ENCODE measurements at regions not wholly inside any gene's neighbourhood (a gene's known extent, or its start where the extent isn't known, plus 50 kb on each side); places are given as distances from the start of the nearest gene placed in this dataset.

DNA sequence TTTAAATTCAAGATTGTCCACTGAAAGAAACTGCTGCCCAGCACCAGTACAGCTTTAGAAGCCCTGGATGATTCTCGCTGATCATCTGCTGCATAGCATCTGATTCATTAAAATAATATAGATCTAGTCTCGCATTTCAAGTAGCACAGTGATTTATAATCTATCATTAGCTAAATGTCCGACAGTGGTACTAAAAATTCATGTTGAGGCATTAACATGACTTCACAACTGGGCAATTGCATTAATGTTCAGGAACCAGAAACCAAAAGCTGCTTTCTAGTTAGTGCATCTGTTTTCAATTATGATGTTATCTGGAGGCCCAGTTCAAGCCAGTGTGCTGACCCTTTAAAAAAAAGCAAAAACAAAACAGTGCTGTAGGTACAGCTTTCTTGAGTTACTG, 1987.2 kb upstream of the SEL1L start:
- no peaks in the 10 kb centered on the region for H3K79me2 ChIP-seq (ENCODE audit: insufficient read depth, low read length)
- no peaks in the 10 kb centered on the region for H3K4me1 ChIP-seq (ENCODE audit: control insufficient read depth in 1 of 2, insufficient read depth in 2 of 2, low read length in 2 of 2)
- no peak overlapping the region for H2AFZ ChIP-seq (ENCODE audit: insufficient read depth, low read depth, low read length, poor library complexity, severe bottlenecking)
- Mint-ChIP-seq H3K27me3 (ENCODE audit: low read depth in 3 of 3) (no peaks in the 10 kb centered on the region), H3K4me1 (no peaks in the 10 kb centered on the region), H3K27ac (no peak overlapping the region), H3K36me3 (no peaks in the 10 kb centered on the region), H3K9me3 (peaks cover 0 to 3% (median 0%) of the 10 kb centered on the region in 7 donors), H3K4me3 (no peak overlapping the region)
- WGBS (ENCODE audit: insufficient coverage) = 100% methylated on average over 1 of the region's 3 CpGs
- H3K27me3 ChIP-seq (ENCODE audit: control insufficient read depth in 2 of 2, insufficient read depth in 2 of 2, low read length in 2 of 2) = no peaks in the 10 kb centered on the region
- H3K9ac ChIP-seq (ENCODE audit: insufficient read depth, low read length, poor library complexity, severe bottlenecking) = no peak overlapping the region
- no peaks in the 10 kb centered on the region for H3K9me3 ChIP-seq (replicated peaks in 1 of 2; ENCODE audit: control insufficient read depth in 1 of 2, insufficient read depth in 1 of 2, low read length in 2 of 2)
- H3K4me3 ChIP-seq (replicated peaks in 1 of 3; ENCODE audit: low read depth in 2 of 3, low read length in 3 of 3) = no peak overlapping the region
- TF ChIP-seq, protein P1, sequence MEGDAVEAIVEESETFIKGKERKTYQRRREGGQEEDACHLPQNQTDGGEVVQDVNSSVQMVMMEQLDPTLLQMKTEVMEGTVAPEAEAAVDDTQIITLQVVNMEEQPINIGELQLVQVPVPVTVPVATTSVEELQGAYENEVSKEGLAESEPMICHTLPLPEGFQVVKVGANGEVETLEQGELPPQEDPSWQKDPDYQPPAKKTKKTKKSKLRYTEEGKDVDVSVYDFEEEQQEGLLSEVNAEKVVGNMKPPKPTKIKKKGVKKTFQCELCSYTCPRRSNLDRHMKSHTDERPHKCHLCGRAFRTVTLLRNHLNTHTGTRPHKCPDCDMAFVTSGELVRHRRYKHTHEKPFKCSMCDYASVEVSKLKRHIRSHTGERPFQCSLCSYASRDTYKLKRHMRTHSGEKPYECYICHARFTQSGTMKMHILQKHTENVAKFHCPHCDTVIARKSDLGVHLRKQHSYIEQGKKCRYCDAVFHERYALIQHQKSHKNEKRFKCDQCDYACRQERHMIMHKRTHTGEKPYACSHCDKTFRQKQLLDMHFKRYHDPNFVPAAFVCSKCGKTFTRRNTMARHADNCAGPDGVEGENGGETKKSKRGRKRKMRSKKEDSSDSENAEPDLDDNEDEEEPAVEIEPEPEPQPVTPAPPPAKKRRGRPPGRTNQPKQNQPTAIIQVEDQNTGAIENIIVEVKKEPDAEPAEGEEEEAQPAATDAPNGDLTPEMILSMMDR (IDR thresholded peaks at IDR 0.05) = no peak
- H3K27ac ChIP-seq (ENCODE audit: low read depth in 1 of 2, low read length in 2 of 2) = no peak overlapping the region
- H3K4me2 ChIP-seq (replicated peaks; ENCODE audit: extremely low read depth, low read length, poor library complexity, severe bottlenecking) = no peak overlapping the region
- DNase-seq = no peak
- intact Hi-C loops (cut with micrococcal nuclease) = no loop called here
- no peaks in the 10 kb centered on the region for H4K20me1 ChIP-seq (ENCODE audit: insufficient read depth, low read length)
- H3K36me3 ChIP-seq (replicated peaks in 1 of 2; ENCODE audit: control insufficient read depth in 1 of 2, insufficient read depth in 2 of 2, low read length in 2 of 2) = no peaks in the 10 kb centered on the region

DNA sequence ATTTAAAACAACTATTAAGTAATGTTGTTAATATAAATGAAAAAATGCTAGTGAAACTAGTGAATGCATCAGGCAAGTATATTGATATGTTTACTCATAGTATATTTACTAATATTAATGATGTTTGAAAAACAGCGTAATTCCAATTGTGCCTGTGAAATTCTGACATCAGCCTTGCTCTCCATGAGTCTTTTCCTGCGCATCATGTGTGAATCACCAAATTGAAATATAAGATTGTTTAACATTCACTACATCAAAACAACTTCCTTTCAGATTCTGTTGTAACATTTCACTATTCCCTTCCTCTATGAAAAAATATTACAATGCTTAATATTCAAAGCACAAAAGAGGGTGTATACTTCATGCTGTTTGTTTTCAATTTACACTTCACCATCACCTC, 1995.9 kb upstream of the SEL1L start:
- no CpG with 5 or more reads among the region's 2 CpGs for WGBS (ENCODE audit: insufficient coverage)
- Mint-ChIP-seq H3K4me1 (no peaks in the 10 kb centered on the region), H3K4me3 (no peak overlapping the region), H3K9me3 (peaks cover 0 to 10% (median 0%) of the 10 kb centered on the region in 7 donors), H3K27ac (no peak overlapping the region), H3K36me3 (no peaks in the 10 kb centered on the region), H3K27me3 (ENCODE audit: low read depth in 3 of 3) (no peaks in the 10 kb centered on the region)
- H3K9ac ChIP-seq (ENCODE audit: insufficient read depth, low read length, poor library complexity, severe bottlenecking) = no peak overlapping the region
- intact Hi-C loops (cut with micrococcal nuclease) = no loop called here
- H3K4me2 ChIP-seq (replicated peaks; ENCODE audit: extremely low read depth, low read length, poor library complexity, severe bottlenecking) = no peak overlapping the region
- H3K4me1 ChIP-seq (ENCODE audit: control insufficient read depth in 1 of 2, insufficient read depth in 2 of 2, low read length in 2 of 2) = no peaks in the 10 kb centered on the region
- no peaks in the 10 kb centered on the region for H4K20me1 ChIP-seq (ENCODE audit: insufficient read depth, low read length)
- H3K9me3 ChIP-seq (replicated peaks in 1 of 2; ENCODE audit: control insufficient read depth in 1 of 2, insufficient read depth in 1 of 2, low read length in 2 of 2) = no peaks in the 10 kb centered on the region
- no peak for DNase-seq
- H3K4me3 ChIP-seq (replicated peaks in 1 of 3; ENCODE audit: low read depth in 2 of 3, low read length in 3 of 3) = no peak overlapping the region
- H3K79me2 ChIP-seq (ENCODE audit: insufficient read depth, low read length) = no peaks in the 10 kb centered on the region
- no peak overlapping the region for H2AFZ ChIP-seq (ENCODE audit: insufficient read depth, low read depth, low read length, poor library complexity, severe bottlenecking)
- H3K36me3 ChIP-seq (replicated peaks in 1 of 2; ENCODE audit: control insufficient read depth in 1 of 2, insufficient read depth in 2 of 2, low read length in 2 of 2) = no peaks in the 10 kb centered on the region
- H3K27ac ChIP-seq (ENCODE audit: low read depth in 1 of 2, low read length in 2 of 2) = no peak overlapping the region
- H3K27me3 ChIP-seq (ENCODE audit: control insufficient read depth in 2 of 2, insufficient read depth in 2 of 2, low read length in 2 of 2) = no peaks in the 10 kb centered on the region
- TF ChIP-seq, protein P1 (IDR thresholded peaks at IDR 0.05) = no peak

Measured in CD14-positive monocyte (primary cell).